Stimulated activated CD4-positive, alpha-beta T cell treated with anti-CD3 and anti-CD28 coated beads, Interleukin-12 subunit alpha, Interleukin-12 subunit beta, amount 100 ng/mL, for 4 hours (primary cell): ENCODE measurements at regions not wholly inside any gene's neighbourhood (a gene's known extent, or its start where the extent isn't known, plus 50 kb on each side); places are given as distances from the start of the nearest gene placed in this dataset.
"Not testable (repeated sequence)": the region's sequence is repeated elsewhere in the genome, so short reads cannot be mapped to it uniquely, and the experiment has no call there.

Source experiments
- DNase-seq: peaks from one replicate; pipeline ENCODE4 v3.0.0-alpha.2; 2020

DNA sequence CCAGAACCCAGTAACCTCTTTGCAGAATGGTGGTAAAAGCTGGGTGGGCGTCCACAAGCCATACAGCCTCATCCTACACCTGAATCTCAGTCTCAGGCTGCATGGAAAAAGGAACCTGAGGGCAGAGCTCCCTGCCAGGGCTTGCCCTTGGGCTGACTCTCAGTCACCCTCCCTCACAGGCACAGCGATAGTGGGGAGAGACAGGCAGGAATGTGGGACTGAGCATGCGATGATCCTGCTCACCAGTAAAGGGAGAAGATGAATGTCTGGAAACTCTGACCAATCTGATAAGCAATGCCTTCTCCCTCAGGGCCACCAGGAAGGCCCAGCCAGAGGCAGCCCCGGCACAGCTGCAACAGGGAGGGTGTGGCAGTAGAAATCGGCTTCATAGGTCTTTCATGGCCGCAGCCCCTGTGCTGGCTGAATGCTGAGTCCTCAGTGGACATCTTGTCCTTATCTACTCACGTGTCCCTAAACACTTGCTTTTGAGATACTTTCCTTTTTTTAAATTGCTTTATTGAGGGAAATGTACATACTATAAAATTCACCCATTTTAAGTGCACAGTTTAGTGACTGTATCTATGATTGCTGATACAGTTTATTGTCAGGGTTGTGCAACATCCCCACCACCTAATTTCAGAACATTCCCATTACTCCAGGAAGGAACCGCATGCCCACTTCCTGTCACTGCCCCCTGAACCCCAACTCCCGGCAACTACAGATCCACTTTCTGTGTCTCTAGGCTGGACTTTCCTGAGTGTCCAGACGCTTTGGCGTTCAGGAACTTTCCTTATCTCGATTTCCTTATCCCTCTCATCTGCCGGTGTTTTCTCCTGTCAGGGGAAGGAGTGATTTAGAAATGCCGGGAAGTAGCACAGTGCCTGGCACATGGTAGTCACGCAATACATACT is 258.1 kb downstream of the PCNX1 start:
- no peak for DNase-seq

- no peak for DNase-seq
Observed at GRCh38 chr14:71166180-71166837, 259.1 kb downstream of the PCNX1 start.

- not testable (repeated sequence) for DNase-seq
Observed at GRCh38 chr14:71167325-71167950, 260.2 kb downstream of the PCNX1 start.

DNA sequence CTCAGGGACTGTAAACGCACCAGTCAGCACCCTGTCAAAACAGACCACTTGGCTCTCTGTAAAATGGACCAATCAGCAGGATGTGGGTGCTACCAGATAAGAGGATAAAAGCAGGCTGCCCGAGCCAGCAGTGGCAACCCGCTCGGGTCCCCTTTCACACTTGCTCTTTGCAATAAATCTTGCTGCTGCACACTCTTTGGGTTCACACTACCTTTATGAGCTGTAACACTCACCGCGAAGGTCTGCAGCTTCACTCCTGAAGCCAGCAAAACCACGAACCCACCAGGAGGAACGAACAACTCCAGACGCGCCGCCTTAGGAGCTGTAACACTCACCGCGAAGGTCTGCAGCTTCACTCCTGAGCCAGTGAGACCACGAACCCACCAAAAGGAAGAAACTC is 260.9 kb downstream of the PCNX1 start:
- not testable (repeated sequence) for DNase-seq

DNA sequence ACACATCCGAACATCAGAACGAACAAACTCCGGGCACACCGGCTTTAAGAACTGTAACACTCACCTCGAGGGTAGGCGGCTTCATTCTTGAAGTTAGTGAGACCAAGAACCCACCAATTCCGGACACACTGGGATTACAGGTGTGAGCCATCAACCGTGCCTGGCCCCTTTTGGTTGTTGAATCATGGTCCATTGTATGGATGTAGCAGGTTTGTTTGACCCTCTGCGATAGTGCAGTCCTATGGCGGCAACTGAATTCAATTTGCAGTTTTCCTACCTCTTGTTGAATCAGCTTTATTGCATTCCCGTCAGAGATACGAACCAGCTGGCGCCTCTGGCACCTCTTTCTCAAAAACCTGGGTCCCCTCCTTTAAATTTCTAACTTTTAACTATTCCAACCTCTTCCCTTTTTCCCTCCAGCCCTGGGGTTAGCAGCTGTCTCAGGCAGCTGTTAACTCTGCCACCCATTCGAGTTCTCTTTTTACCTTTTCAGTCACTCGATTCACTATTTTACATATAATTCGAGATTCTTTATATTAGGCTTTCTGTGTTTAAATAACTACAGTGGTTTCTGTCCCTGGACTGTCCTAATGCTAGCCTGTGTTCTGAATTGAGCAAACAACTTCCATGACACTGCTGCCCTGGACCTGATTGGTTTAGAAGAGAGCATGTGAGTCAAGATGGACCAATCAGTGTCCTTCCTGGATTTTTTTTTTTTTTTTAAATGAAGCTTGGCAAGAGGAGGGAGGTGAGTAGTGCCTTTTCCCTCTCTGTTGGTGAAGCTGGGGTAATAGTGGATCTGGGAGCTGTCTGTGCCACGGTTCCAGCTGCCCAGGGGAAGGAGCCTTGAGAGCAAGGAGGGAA is 261.5 kb downstream of the PCNX1 start:
- DNase-seq, result no peak

- DNase-seq, result no peak
Observed at GRCh38 chr14:71169861-71170260, 262.6 kb downstream of the PCNX1 start.

- no peak for DNase-seq
Observed at GRCh38 chr14:71175491-71175890, 268.2 kb downstream of the PCNX1 start.

GRCh38 chr14:71179066-71179465 is 271.8 kb downstream of the PCNX1 start:
- DNase-seq, result no peak

DNA sequence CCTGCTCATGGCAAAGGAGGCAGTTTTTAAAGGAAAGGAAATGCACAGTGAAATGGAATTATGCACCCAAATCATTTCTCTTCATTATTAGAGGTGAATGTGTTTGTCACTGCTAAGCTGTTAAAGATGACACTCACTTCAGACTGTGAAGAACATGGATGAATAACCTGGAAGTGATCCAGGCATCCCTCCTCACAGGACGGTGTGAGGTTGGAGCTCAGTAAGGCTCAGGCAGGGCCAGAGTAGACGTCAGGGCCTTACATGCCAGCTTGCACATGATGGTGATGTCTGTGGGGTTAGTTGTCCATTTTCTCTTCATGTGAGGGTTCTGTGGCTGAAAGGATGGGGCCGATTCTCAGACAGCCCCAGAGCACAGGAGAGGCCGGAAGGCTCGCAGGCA is 273.1 kb downstream of the PCNX1 start:
- DNase-seq, result no peak

DNA sequence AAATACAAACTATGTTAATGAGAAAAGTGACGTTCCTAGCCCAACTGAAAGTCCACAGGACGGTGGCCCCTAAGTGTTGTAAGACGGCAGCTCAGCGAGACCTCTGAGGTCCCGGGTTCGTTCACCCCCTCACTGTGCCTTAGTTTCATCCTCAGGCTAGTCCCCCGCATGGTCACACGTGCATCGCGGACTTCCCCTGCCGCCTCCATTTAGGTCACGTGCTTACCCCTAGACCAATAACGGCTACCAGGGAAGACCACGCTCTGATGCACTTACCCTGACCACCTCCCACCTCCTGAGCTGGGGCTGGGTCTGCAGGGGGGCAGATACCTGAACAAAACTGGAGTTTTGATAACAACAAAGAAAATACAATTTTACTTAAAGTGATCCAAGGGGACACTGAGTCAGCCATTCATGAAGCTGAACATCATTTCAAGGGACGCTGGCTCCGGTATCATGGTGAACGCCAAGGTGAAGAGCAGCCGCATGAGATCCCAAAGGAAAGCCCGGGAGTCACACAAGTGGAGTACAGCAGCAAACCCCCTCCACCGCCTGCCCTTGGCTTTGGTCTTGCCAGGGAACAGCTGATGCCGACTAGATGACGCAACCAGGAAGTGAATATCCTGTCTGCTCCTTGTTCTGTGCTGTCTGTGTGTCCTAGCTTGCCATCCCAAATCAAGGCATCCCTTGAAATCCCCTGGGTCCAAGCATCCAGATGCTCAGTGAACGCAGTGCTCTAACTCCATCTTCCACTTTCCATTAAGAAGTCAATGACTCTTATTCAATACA is 274.1 kb downstream of the PCNX1 start:
- no peak for DNase-seq

DNA sequence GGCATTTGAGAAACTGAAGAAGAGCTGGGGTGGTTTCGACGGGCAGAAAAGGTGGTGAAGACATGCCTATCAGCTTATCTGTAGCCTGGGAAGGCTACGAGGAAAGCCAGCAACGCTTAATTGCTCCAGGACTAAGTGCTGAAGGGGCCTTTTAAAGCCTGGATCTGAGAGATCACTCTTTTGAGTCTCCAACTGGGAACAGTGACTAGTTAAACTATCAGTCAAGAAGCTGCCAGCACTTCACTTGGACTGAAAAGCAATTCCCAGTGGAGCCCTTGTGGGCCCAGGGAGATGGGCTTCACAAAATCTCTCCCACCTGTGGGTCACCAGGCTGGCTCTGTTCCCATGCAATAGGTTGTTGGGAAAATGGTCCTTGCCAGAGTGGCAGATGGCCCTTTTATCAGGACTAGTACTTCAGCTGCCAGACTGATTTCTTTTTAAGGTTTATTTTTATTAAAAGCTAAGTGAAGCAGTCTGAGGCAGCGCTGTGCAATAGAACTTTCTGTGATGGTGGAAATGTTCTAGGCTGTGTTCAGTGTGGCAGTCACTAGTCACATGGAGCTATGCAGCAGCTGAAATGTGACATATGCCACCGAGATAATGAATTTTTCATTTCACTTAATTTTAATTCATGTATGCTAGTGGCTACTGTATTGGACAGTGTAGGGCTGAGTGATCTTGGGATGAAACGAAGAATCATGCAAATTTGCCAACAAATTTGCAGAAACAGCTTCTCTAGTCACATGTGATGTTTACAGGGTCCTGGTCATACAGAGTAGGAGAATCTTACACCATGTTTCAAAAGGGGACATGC is 276.8 kb downstream of the PCNX1 start:
- DNase-seq, result no peak

GRCh38 chr14:71185637-71186036 is 278.4 kb downstream of the PCNX1 start:
- no peak for DNase-seq

DNA sequence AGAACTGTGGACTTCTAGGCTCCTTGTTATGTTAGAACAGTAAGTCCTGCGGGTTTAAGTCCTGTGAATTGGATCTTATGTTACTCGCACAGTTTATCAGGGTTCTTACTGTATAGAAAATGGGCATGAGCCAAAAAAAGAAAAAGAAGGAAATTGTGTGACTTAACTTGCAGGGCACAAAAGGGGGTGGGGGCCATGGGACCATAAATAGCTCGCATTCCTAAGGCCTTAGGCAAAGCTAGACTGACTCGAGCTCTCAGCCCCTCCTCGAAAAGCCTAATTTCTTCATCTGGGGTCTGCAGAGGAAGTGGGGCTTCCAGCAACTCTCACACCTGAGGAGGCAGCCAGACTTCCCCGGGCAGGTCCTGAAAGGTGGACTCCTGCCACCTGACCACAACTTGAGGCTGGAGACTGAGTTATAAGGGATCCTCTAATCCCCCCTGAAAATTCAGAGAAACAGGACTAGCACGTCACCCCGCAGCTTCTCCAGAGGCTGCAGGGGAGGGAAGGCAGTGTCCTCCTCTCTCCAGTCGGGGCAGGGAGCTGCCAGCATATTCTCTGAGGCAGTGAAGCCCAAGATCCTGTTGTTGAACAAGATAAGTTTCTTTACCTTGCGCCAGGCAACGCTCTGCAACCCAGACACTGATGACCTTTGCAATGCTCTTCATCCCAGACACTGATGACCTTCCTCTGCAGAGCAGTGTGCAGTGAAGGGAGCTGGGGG is 280.5 kb downstream of the PCNX1 start:
- DNase-seq, result no peak

GRCh38 chr14:71190770-71191374 is 283.6 kb downstream of the PCNX1 start:
- no peak for DNase-seq

DNA sequence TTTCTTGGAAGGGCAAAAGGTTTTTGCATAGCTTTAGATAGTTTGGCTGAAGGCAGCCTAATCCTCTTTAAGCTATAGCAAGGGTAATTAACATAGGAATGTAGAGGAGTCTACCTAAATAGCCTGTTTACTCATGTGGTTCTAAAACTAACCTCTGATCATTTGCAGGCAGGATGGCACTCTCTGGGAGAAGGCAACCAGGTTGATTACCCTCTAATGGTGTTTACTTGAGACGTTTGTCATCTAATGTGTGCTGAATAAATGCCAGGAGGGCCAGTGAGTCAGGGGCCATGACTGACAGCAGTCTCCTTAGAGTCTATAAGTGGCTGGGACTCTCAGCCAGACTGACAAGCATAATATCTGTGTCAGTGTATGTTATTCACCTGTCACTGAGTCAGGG is 286.4 kb downstream of the PCNX1 start:
- no peak for DNase-seq

DNA sequence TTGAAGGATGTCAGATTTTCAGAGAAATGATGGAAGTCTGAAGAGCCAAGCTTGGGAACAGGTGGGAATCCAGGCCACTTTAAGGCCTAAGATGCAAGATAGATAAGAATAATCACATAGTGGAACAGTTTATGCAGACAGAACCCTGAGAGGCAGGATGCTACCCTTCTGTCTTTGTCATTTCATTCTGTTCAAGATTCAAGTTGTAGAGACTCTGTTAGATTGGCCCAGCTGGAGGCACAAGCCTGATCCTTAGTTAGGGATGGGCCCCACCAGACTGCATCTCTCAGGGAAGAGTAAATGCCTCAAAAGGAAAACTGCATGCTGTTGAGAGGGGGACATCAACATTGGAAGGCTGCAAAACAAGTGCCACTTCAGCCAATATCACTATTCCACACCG is 287.0 kb downstream of the PCNX1 start:
- no peak for DNase-seq

- DNase-seq, result no peak
Observed at GRCh38 chr14:71196921-71197320, 289.7 kb downstream of the PCNX1 start.

GRCh38 chr14:71198687-71199086 is 291.4 kb downstream of the PCNX1 start:
- DNase-seq, result no peak

DNA sequence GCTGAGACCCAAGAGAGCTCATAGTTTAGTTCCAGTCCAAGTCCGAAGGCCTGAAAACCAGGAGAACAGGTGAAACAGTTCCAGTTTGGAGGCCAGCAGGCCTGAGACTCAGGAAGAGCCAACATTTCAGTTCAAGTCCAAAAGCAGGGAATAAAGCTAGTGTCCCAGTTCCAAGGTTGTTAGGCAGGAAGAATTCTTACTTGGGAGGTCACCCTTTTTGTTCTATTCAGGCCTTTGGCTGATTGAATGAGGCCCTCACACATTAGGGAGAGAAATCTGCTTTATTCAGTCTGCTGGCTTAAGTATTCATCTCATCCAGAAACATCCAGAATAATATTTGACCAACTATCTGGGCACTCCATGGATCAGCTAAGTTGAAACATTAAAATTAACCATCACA is 294.6 kb downstream of the PCNX1 start:
- DNase-seq, result no peak

DNA sequence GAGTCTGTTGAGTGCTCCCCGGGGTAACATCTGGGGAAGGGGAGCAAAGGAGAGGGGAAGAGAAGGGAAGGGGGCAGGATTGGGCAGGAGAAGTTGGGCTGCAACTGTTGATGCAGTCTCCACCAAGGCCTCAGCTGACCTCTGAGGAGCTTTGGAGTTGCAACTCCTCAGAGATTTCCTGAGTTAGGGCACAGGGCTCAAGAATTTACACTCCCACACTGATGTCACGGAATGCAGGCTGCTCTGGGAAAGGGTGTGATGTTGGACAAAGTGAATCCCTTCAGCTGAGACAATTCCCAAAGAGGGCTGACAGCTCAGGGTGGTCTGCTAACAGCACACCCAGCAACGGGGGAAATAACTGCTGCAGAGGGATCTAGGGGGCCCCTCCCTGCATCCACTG is 295.6 kb downstream of the PCNX1 start:
- DNase-seq, result no peak
